Hematopoietic multipotent progenitor cell treated with erythropoietin and hydrocortisone succinate and interleukin-3 and kit ligand, for 8 days (in vitro differentiated cells): ENCODE measurements at regions not wholly inside any gene's neighbourhood (a gene's known extent, or its start where the extent isn't known, plus 50 kb on each side); places are given as distances from the start of the nearest gene placed in this dataset.

Experiments
- DNase-seq: peaks from one replicate; pipeline ENCODE4 v3.0.0-alpha.2; 2015

- no peak for DNase-seq
Observed at GRCh38 chr4:55754754-55755350, 64.7 kb upstream of the EXOC1L start.

DNA sequence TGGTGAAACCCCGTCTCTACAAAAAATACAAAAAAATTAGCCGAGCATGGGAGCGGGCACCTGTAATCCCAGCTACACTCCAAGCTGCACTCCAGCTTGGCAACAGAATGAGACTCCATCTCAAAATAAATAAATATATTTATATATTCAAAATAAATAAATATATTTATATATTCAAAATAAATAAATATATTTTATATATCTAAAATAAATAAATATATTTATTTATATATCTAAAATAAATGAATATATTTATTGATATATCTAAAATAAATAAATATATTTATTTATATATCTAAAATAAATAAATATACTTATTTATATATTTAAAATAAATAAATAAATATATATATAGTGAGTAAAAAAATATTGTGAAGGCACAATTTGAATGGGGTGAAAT is 63.4 kb upstream of the EXOC1L start:
- no peak for DNase-seq

DNA sequence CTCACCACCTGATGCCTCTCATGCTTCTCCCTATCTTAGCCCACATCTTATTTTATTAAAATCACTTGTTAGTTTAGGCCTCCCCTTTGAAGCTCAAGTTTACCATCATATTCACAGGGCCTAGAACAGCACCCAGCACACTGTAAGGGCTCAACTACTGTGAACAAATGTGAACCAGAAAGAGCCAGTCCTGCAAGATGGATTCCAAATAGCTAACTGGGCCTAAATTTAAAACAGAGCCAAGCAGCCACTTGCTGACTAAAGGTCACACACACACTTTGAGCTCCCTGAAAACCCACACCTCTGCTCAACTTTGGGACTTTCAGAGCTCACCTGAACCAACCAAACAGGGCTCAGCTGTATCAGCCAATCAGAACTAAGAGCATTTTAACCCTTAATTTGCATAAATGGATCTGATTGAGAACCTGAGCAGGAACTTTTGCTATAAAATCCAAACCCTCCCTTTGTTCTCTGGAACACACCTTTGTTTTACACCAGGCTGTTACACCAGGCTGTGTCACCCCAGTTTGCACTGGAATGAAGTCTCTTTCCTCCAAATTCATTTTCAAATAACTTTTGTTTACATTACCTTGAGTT is 62.1 kb upstream of the EXOC1L start:
- no peak for DNase-seq

DNA sequence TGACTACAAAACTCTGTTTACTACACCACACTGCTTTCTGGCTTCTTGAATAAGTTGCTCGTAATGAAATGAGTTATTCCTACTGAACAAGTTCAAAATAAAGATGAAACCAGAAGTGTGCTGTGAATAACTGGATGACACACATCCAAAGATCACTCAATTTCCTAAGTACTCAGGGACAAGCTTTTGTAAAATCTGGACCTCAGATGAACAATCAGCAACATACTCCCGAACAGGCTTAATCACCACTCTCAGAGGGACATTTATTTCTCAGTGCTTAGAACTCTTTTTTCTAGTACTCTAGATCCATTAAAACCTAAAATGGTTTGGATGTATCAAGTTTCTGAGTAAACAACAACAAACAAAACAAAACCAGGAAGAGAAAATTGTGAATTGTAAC is 61.5 kb upstream of the EXOC1L start:
- DNase-seq: no peak

DNA sequence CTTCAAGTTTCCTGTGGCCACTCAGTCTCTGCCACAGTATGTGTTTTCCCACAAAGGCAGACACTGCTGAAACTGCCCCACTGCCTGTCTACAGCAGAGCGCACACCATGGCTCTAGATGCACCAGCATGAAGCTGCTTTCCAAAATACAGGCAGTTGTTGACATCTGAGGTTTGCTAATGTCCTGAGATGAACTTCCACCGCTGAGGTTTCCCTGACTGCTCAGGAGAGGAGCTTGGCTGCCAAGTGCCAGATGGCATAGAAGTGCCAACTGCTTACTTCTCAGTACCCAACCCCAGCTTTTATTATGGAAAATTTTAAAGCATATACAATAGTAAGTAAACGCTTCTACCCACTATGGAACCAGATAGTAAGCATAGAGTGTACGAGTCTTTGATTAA is 61.0 kb upstream of the EXOC1L start:
- DNase-seq: no peak

GRCh38 chr4:55762819-55763218 is 56.8 kb upstream of the EXOC1L start:
- no peak for DNase-seq

GRCh38 chr4:55763996-55764395 is 55.6 kb upstream of the EXOC1L start:
- no peak for DNase-seq

- no peak for DNase-seq
Observed at GRCh38 chr4:55765070-55765469, 54.5 kb upstream of the EXOC1L start.

- no peak for DNase-seq
Observed at GRCh38 chr4:55768291-55768690, 51.3 kb upstream of the EXOC1L start.
